Kidney epithelial cell (primary cell): ENCODE measurements at regions not wholly inside any gene's neighbourhood (a gene's known extent, or its start where the extent isn't known, plus 50 kb on each side); places are given as distances from the start of the nearest gene placed in this dataset.

Experiments used
- DNase-seq: peaks from one replicate; pipeline ENCODE4 v3.0.0-alpha.2; 2010; ENCODE audit warnings: low read depth
- H3K27me3 ChIP-seq: 2 replicates; pipeline ENCODE4 v1.6.0; 2011; ENCODE audit warnings: low read length; ENCODE audit not compliant: control insufficient read depth, insufficient read depth
- H3K36me3 ChIP-seq: 2 replicates; pipeline ENCODE4 v1.5.1; 2011; ENCODE audit warnings: low read length; ENCODE audit not compliant: control insufficient read depth, insufficient read depth
- H3K4me3 ChIP-seq: 2 replicates; pipeline ENCODE4 v1.5.1; 2011; ENCODE audit warnings: low read depth, mild to moderate bottlenecking, control low read depth, low read length
- CTCF ChIP-seq: IDR thresholded peaks from 2 replicates; pipeline ENCODE4 v1.5.1; 2011; ENCODE audit warnings: mild to moderate bottlenecking, moderate library complexity, low read length, control low read depth, inconsistent platforms; ENCODE audit not compliant: insufficient read depth, poor library complexity, severe bottlenecking

GRCh38 chr12:5295151-5295550 lies 136.8 kb upstream of the NTF3 start:
- DNase-seq = no peak
- Histone ChIP-seq H3K36me3 (no peaks in the 10 kb centered on the region), H3K27me3 (no peaks in the 10 kb centered on the region), H3K4me3 (no peak overlapping the region)
- no peak for TF ChIP-seq CTCF

- no peak for DNase-seq
- no peaks in the 10 kb centered on the region for H3K27me3 ChIP-seq
- H3K4me3 ChIP-seq = no peak overlapping the region
- H3K36me3 ChIP-seq = no peaks in the 10 kb centered on the region
- no peak for TF ChIP-seq CTCF
These were observed 135.9 kb upstream of the NTF3 start for GRCh38 chr12:5295996-5296395.

GRCh38 chr12:5301539-5301938 lies 130.4 kb upstream of the NTF3 start:
- Histone ChIP-seq H3K4me3 (no peak overlapping the region), H3K27me3 (no peaks in the 10 kb centered on the region), H3K36me3 (no peaks in the 10 kb centered on the region)
- no peak for TF ChIP-seq CTCF
- no peak for DNase-seq

GRCh38 chr12:5305425-5305824 lies 126.5 kb upstream of the NTF3 start:
- H3K36me3 ChIP-seq = no peaks in the 10 kb centered on the region

GRCh38 chr12:5305886-5306545 lies 125.9 kb upstream of the NTF3 start:
- H3K27me3 ChIP-seq = no peaks in the 10 kb centered on the region
- no peaks in the 10 kb centered on the region for H3K36me3 ChIP-seq
- DNase-seq = no peak
- TF ChIP-seq CTCF = no peak
- no peak overlapping the region for H3K4me3 ChIP-seq

More at GRCh38 chr12:5305425-5305824, 126.5 kb upstream of the NTF3 start:
- no peak for TF ChIP-seq CTCF
- Histone ChIP-seq H3K4me3 (no peak overlapping the region), H3K27me3 (no peaks in the 10 kb centered on the region)
- no peak for DNase-seq

GRCh38 chr12:5307065-5307464 lies 124.8 kb upstream of the NTF3 start:
- Histone ChIP-seq H3K27me3 (no peaks in the 10 kb centered on the region), H3K4me3 (no peak overlapping the region), H3K36me3 (no peaks in the 10 kb centered on the region)
- no peak for DNase-seq
- TF ChIP-seq CTCF = no peak
